VCaP (cell line): ENCODE measurements at regions not wholly inside any gene's neighbourhood (a gene's known extent, or its start where the extent isn't known, plus 50 kb on each side); places are given as distances from the start of the nearest gene placed in this dataset.

Experiments
- H3K27ac ChIP-seq: fragments of 450-650 bp; 2 replicates; pipeline ENCODE4 v1.5.1; 2017
- CTCF ChIP-seq: fragments of 450-650 bp; conservative IDR thresholded peaks from 2 replicates; pipeline ENCODE4 v1.5.1; 2017; ENCODE audit warnings: mild to moderate bottlenecking, moderate library complexity

GRCh38 chr10:100653957-100654781 lies 91.2 kb upstream of the PAX2 start:
- H3K27ac ChIP-seq: no peak overlapping the region
- no peak for TF ChIP-seq CTCF

GRCh38 chr10:100654782-100655325 lies 90.5 kb upstream of the PAX2 start:
- no peak overlapping the region for H3K27ac ChIP-seq
- no peak for TF ChIP-seq CTCF

GRCh38 chr10:100655326-100655759 lies 90.0 kb upstream of the PAX2 start:
- no peak overlapping the region for H3K27ac ChIP-seq
- no peak for TF ChIP-seq CTCF

GRCh38 chr10:100655760-100656421 lies 89.5 kb upstream of the PAX2 start:
- H3K27ac ChIP-seq: no peak overlapping the region; the same call in 1 of the 2 replicates
- TF ChIP-seq CTCF: no peak

GRCh38 chr10:100656454-100656853 lies 88.9 kb upstream of the PAX2 start:
- no peak for TF ChIP-seq CTCF
- no peak overlapping the region; the same call in 1 of the 2 replicates for H3K27ac ChIP-seq

- no peak overlapping the region for H3K27ac ChIP-seq
These were observed 87.1 kb upstream of the PAX2 start for GRCh38 chr10:100658269-100658668.

More at GRCh38 chr10:100658269-100658668, 87.1 kb upstream of the PAX2 start:
- no peak for TF ChIP-seq CTCF
